ENCODE measurements at regions not wholly inside any gene's neighbourhood (a gene's known extent, or its start where the extent isn't known, plus 50 kb on each side); places are given as distances from the start of the nearest gene placed in this dataset.
"Not testable (repeated sequence)": the region's sequence is repeated elsewhere in the genome, so short reads cannot be mapped to it uniquely, and the experiment has no call there.

- TF ChIP-seq CTCF (IDR thresholded peaks at IDR 0.05; ENCODE audit: insufficient read depth, low read depth, low read length, missing control alignments): no peak
- DNase-seq (ENCODE audit: low read depth): no peak
- H3K4me3 ChIP-seq (ENCODE audit: low read depth, low read length): no peak overlapping the region
These were observed 523.9 kb downstream of the ADRA2A start for GRCh38 chr10:111600772-111601171.

- DNase-seq (ENCODE audit: low read depth): no peak
- TF ChIP-seq CTCF (IDR thresholded peaks at IDR 0.05; ENCODE audit: insufficient read depth, low read depth, low read length, missing control alignments): no peak
These were observed 535.4 kb downstream of the ADRA2A start for GRCh38 chr10:111612273-111612672.

GRCh38 chr10:111634191-111634590, 549.4 kb downstream of the GPAM start:
- no peak for TF ChIP-seq CTCF (IDR thresholded peaks at IDR 0.05; ENCODE audit: insufficient read depth, low read depth, low read length, missing control alignments)
- no peak overlapping the region for H3K4me3 ChIP-seq (ENCODE audit: low read depth, low read length)
- no peak for DNase-seq (ENCODE audit: low read depth)

More at GRCh38 chr10:111612273-111612672, 535.4 kb downstream of the ADRA2A start:
- no peak overlapping the region for H3K4me3 ChIP-seq (ENCODE audit: low read depth, low read length)

- no peak overlapping the region for H3K4me3 ChIP-seq (ENCODE audit: low read depth, low read length)
- no peak for TF ChIP-seq CTCF (IDR thresholded peaks at IDR 0.05; ENCODE audit: insufficient read depth, low read depth, low read length, missing control alignments)
- DNase-seq (ENCODE audit: low read depth): no peak
These were observed 537.5 kb downstream of the GPAM start for GRCh38 chr10:111646021-111646420.

- H3K4me3 ChIP-seq (ENCODE audit: low read depth, low read length): no peak overlapping the region
- no peak for DNase-seq (ENCODE audit: low read depth)
- no peak for TF ChIP-seq CTCF (IDR thresholded peaks at IDR 0.05; ENCODE audit: insufficient read depth, low read depth, low read length, missing control alignments)
These were observed 535.5 kb downstream of the GPAM start for GRCh38 chr10:111648046-111648445.

- not testable (repeated sequence) for H3K4me3 ChIP-seq (ENCODE audit: low read depth, low read length); DNase-seq (ENCODE audit: low read depth)
These were observed 534.5 kb downstream of the GPAM start for GRCh38 chr10:111649080-111649479.

- TF ChIP-seq CTCF (IDR thresholded peaks at IDR 0.05; ENCODE audit: insufficient read depth, low read depth, low read length, missing control alignments): peak; percentile 14
- DNase-seq (ENCODE audit: low read depth): no peak
- no peak overlapping the region for H3K4me3 ChIP-seq (ENCODE audit: low read depth, low read length)
These were observed 533.5 kb downstream of the GPAM start for GRCh38 chr10:111650088-111650487.

Measured in GM12865 (cell line).